B cell (primary cell): ENCODE measurements at regions not wholly inside any gene's neighbourhood (a gene's known extent, or its start where the extent isn't known, plus 50 kb on each side); places are given as distances from the start of the nearest gene placed in this dataset.

Source experiments
- ATAC-seq: fragments of 200-7000 bp; cut with Tn5 transposase; one replicate; pipeline ENCODE4 v1.10.0; 2021; ENCODE audit warnings: low read depth, mild to moderate bottlenecking, moderate number of reproducible peaks, moderate library complexity
- CTCF ChIA-PET: fragments of 350-600 bp; sonication (Branson Sonifier 250); formaldehyde crosslinking; loops from one replicate; lab custom pipeline; 2021; ENCODE audit warnings: antibody characterized with exemption, inconsistent platforms; lab: Charles Lee
- POLR2A ChIA-PET: fragments of 350-600 bp; sonication (Branson Sonifier 250); formaldehyde crosslinking; loops from one replicate; lab custom pipeline; 2021; ENCODE audit warnings: antibody characterized with exemption; lab: Charles Lee
- DNase-seq: peaks from one replicate; pipeline ENCODE4 v3.0.0; 2013
- H2AFZ ChIP-seq: 2 replicates; pipeline ENCODE4 v1.6.1; 2012; ENCODE audit warnings: mild to moderate bottlenecking, low read depth, low read length; ENCODE audit not compliant: insufficient read depth, poor library complexity, severe bottlenecking
- H3K27ac ChIP-seq, 2 donors: 1 replicate in 1 of 2; 2 replicates in 1 of 2; pipeline ENCODE4 v1.5.1; 2012 to 2013; ENCODE audit warnings: low read length in 2 of 2, mild to moderate bottlenecking in 2 of 2, moderate library complexity in 1 of 2
- H3K27me3 ChIP-seq, 4 experiments: fragments of 200-600 bp in 1 of 4; sonication (generic) in 1 of 4; replicated peaks in 1 of 4; 1 replicate in 2 of 4; 2 replicates in 2 of 4; pipeline versions ENCODE4 v1.6.1 to v1.7.0; 2013 to 2016; ENCODE audit warnings: low read length in 3 of 4, mild to moderate bottlenecking in 2 of 4, mixed read lengths in 1 of 4, moderate library complexity in 1 of 4; ENCODE audit not compliant: insufficient read depth in 4 of 4, control insufficient read depth in 3 of 4; ENCODE audit errors: control extremely low read depth in 1 of 4
- H3K36me3 ChIP-seq, 2 experiments: replicated peaks in 1 of 2; 1 replicate in 1 of 2; 2 replicates in 1 of 2; pipeline versions ENCODE4 v1.6.1 to v1.7.1; 2013; ENCODE audit warnings: low read length in 1 of 2; ENCODE audit not compliant: insufficient read depth in 2 of 2, control insufficient read depth in 1 of 2; ENCODE audit errors: control extremely low read depth in 1 of 2, extremely low read depth in 1 of 2
- H3K4me1 ChIP-seq, 2 donors: fragments of 200-600 bp in 1 of 2; sonication (generic) in 1 of 2; 1 replicate in 1 of 2; 2 replicates in 1 of 2; pipeline versions ENCODE4 v1.5.1 to v1.6.1; 2013 to 2017; ENCODE audit warnings: low read length in 2 of 2; ENCODE audit not compliant: control insufficient read depth in 2 of 2, insufficient read depth in 2 of 2
- H3K4me2 ChIP-seq: replicated peaks from 2 replicates; pipeline ENCODE3; 2012; ENCODE audit warnings: mild to moderate bottlenecking, low read depth, low read length; ENCODE audit not compliant: poor library complexity, severe bottlenecking
- H3K4me3 ChIP-seq, 5 experiments: fragments of 200-600 bp in 1 of 5; sonication (generic) in 1 of 5; 1 replicate in 3 of 5; 2 replicates in 2 of 5; pipeline versions ENCODE4 v1.5.1 to v1.7.0; 2011 to 2016; ENCODE audit warnings: low read length in 4 of 5, mild to moderate bottlenecking in 4 of 5, low read depth in 2 of 5, control low read depth in 1 of 5, moderate library complexity in 1 of 5; ENCODE audit not compliant: insufficient read depth in 1 of 5; ENCODE audit errors: control extremely low read depth in 1 of 5, extremely low read depth in 1 of 5
- H3K79me2 ChIP-seq: fragments of 200-600 bp; sonication (generic); one replicate; pipeline ENCODE4 v1.6.0; 2016; ENCODE audit warnings: low read length; ENCODE audit not compliant: control insufficient read depth, insufficient read depth
- H3K9ac ChIP-seq: fragments of 200-600 bp; sonication (generic); 2 replicates; pipeline ENCODE4 v1.6.1; 2017; ENCODE audit warnings: mild to moderate bottlenecking, low read length, moderate library complexity
- H3K9me3 ChIP-seq, 3 donors: one replicate each; pipeline versions ENCODE4 v1.6.1 to v1.7.1; 2013; ENCODE audit warnings: low read length in 2 of 3; ENCODE audit not compliant: control insufficient read depth in 2 of 3, insufficient read depth in 1 of 3; ENCODE audit errors: control extremely low read depth in 1 of 3
- H4K20me1 ChIP-seq: 2 replicates; pipeline ENCODE4 v1.6.0; 2012; ENCODE audit warnings: mild to moderate bottlenecking, low read length; ENCODE audit not compliant: insufficient read depth, control insufficient read depth, poor library complexity, severe bottlenecking
- H3K27ac Mint-ChIP-seq: one replicate; pipeline ENCODE4 v1.8.0; 2021; ENCODE audit warnings: mixed read lengths
- H3K27me3 Mint-ChIP-seq: one replicate; pipeline ENCODE4 v1.8.0; 2021; ENCODE audit warnings: mixed read lengths
- H3K4me1 Mint-ChIP-seq: one replicate; pipeline ENCODE4 v1.8.0; 2021; ENCODE audit warnings: mixed read lengths
- H3K4me3 Mint-ChIP-seq: one replicate; pipeline ENCODE4 v1.8.0; 2021; ENCODE audit warnings: mixed read lengths
- H3K9me3 Mint-ChIP-seq: one replicate; pipeline ENCODE4 v1.8.0; 2022; ENCODE audit warnings: mixed read lengths; ENCODE audit not compliant: insufficient read depth
- EZH2 ChIP-seq: IDR thresholded peaks from 2 replicates; pipeline ENCODE4 v1.6.1; 2012; ENCODE audit warnings: borderline replicate concordance, low read depth, mild to moderate bottlenecking, moderate library complexity, low read length; ENCODE audit not compliant: insufficient read depth, poor library complexity, severe bottlenecking
- WGBS: methylation state at CpG from one replicate; pipeline ENCODE4 v1.1.5; 2013; ENCODE audit warnings: missing lambda C conversion rate; ENCODE audit not compliant: insufficient coverage; 5-methylcytosine and 5-hydroxymethylcytosine counted together
- intact Hi-C: fragments of 100-400 bp; cut with micrococcal nuclease; formaldehyde crosslinking; loops from one replicate; pipeline ENCODE4 v1.10.0; 2022
- TF ChIP-seq, protein P1 (sequence below): fragments of 200-600 bp; IDR thresholded peaks from one replicate; pipeline ENCODE4 v1.8.0; 2022; ENCODE audit warnings: antibody characterized with exemption, mild to moderate bottlenecking

DNA sequence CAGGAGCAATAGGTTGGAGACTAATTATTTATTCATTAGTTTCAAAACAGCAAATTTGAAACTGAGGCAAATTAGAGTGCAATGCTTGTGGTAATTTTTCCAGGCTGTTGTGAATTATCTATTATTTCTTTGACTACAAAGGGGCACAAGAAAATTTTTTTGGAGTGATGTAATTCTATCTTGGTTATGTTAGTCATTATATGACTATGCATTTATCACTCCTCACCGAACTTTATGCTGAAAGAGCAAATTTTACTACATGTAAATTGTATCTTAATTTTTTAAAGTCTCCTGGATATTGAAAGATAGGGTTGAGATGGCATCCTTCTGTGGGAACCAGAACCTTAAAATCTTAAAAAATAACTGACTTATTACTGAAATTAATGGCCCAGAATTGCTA, 320.0 kb upstream of the ROBO1 start:
- Mint-ChIP-seq H3K4me3 (no peak overlapping the region), H3K27ac (no peak overlapping the region), H3K9me3 (peaks cover 2% of the 10 kb centered on the region), H3K27me3 (no peaks in the 10 kb centered on the region), H3K4me1 (no peaks in the 10 kb centered on the region)
- H2AFZ ChIP-seq, result no peak overlapping the region
- ATAC-seq (no peak), DNase-seq (no peak)
- no peaks in the 10 kb centered on the region for H4K20me1 ChIP-seq
- WGBS, result no CpG with 5 or more reads among the region's 1 CpG
- H3K9ac ChIP-seq, result no peak overlapping the region
- H3K9me3 ChIP-seq, result no peaks in the 10 kb centered on the region
- H3K27ac ChIP-seq, result no peak overlapping the region
- TF ChIP-seq, protein P1, sequence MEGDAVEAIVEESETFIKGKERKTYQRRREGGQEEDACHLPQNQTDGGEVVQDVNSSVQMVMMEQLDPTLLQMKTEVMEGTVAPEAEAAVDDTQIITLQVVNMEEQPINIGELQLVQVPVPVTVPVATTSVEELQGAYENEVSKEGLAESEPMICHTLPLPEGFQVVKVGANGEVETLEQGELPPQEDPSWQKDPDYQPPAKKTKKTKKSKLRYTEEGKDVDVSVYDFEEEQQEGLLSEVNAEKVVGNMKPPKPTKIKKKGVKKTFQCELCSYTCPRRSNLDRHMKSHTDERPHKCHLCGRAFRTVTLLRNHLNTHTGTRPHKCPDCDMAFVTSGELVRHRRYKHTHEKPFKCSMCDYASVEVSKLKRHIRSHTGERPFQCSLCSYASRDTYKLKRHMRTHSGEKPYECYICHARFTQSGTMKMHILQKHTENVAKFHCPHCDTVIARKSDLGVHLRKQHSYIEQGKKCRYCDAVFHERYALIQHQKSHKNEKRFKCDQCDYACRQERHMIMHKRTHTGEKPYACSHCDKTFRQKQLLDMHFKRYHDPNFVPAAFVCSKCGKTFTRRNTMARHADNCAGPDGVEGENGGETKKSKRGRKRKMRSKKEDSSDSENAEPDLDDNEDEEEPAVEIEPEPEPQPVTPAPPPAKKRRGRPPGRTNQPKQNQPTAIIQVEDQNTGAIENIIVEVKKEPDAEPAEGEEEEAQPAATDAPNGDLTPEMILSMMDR, result no peak
- no peak for TF ChIP-seq EZH2
- H3K79me2 ChIP-seq, result no peaks in the 10 kb centered on the region
- CTCF ChIA-PET, result no interaction called here
- intact Hi-C loops, result loop anchor here (10.0 kb wide), 1 partner anchor 923 kb away; no protein-coding TSS in a partner anchor
- no peaks in the 10 kb centered on the region for H3K36me3 ChIP-seq
- H3K27me3 ChIP-seq, result no peaks in the 10 kb centered on the region
- H3K4me3 ChIP-seq, result no peak overlapping the region
- no peak overlapping the region for H3K4me2 ChIP-seq
- POLR2A ChIA-PET, result no interaction called here
- no peaks in the 10 kb centered on the region for H3K4me1 ChIP-seq

DNA sequence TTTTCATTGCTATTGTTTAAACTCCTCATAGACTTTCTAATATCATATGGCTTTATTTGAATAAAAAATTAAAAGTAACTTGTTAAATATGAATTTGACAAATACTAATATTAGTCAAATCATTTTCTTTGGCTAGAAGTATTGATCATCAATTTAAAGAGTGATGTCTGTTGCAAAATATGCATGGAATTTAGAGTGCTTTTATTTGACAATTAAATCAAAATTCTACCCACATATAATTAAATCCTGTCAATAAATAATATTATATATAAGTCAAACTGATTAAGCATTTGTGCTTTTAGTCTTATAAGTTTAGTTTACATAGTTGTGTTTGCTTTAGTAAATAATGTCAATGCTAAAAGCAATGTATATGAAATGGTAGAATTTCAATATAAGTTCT, 318.6 kb upstream of the ROBO1 start:
- no peaks in the 10 kb centered on the region for H4K20me1 ChIP-seq
- no peak overlapping the region for H3K4me3 ChIP-seq
- ATAC-seq (no peak), DNase-seq (no peak)
- no peak overlapping the region for H3K4me2 ChIP-seq
- no peaks in the 10 kb centered on the region for H3K27me3 Mint-ChIP-seq
- H3K4me1 Mint-ChIP-seq, result no peaks in the 10 kb centered on the region
- no peak overlapping the region for H3K4me3 Mint-ChIP-seq
- TF ChIP-seq EZH2, result no peak
- TF ChIP-seq, protein P1, result no peak
- no peak overlapping the region for H3K27ac Mint-ChIP-seq
- no peak overlapping the region for H3K27ac ChIP-seq
- H3K4me1 ChIP-seq, result no peaks in the 10 kb centered on the region
- H3K27me3 ChIP-seq, result no peaks in the 10 kb centered on the region
- POLR2A ChIA-PET, result no interaction called here
- intact Hi-C loops, result loop anchor here (10.0 kb wide), 1 partner anchor 922 kb away; no protein-coding TSS in a partner anchor
- no peak overlapping the region for H2AFZ ChIP-seq
- no peak overlapping the region for H3K9ac ChIP-seq
- no peaks in the 10 kb centered on the region for H3K79me2 ChIP-seq
- H3K36me3 ChIP-seq, result no peaks in the 10 kb centered on the region
- peaks cover 2% of the 10 kb centered on the region for H3K9me3 Mint-ChIP-seq
- CTCF ChIA-PET, result no interaction called here
- H3K9me3 ChIP-seq, result no peaks in the 10 kb centered on the region
